SK-N-SH treated with all-trans-retinoic acid at 6 μM for 48 hours (cell line): ENCODE measurements at regions not wholly inside any gene's neighbourhood (a gene's known extent, or its start where the extent isn't known, plus 50 kb on each side); places are given as distances from the start of the nearest gene placed in this dataset.

ENCODE experiments used
- ATAC-seq: fragments of 200-7000 bp; cut with Tn5 transposase; 3 replicates; pipeline ENCODE4 v1.9.1; 2020; ENCODE audit warnings: mild to moderate bottlenecking, moderate library complexity
- ARNTL ChIP-seq: fragments of 450-650 bp; formaldehyde crosslinking; IDR thresholded peaks from 2 replicates; pipeline ENCODE4 v1.5.0; 2020; ENCODE audit warnings: low read depth, mild to moderate bottlenecking, moderate library complexity, borderline replicate concordance
- BACH2 ChIP-seq: fragments of 250-450 bp; sonication (Bioruptor Pico); IDR thresholded peaks from 2 replicates; pipeline ENCODE4 v1.9.0; 2021; ENCODE audit warnings: mild to moderate bottlenecking, borderline replicate concordance
- CREB5 ChIP-seq: fragments of 250-450 bp; sonication (Bioruptor Pico); IDR thresholded peaks from 2 replicates; pipeline ENCODE4 v1.5.1; 2020; ENCODE audit warnings: low read depth, mild to moderate bottlenecking, moderate library complexity
- CSRNP3 ChIP-seq: fragments of 250-450 bp; sonication (Bioruptor Pico); IDR thresholded peaks from 2 replicates; pipeline ENCODE4 v1.5.1; 2021; ENCODE audit warnings: mild to moderate bottlenecking, moderate library complexity
- GLIS3 ChIP-seq: fragments of 250-450 bp; sonication (Bioruptor Pico); IDR thresholded peaks from 2 replicates; pipeline ENCODE4 v1.5.0; 2020; ENCODE audit warnings: mild to moderate bottlenecking, moderate library complexity
- ISL1 ChIP-seq: fragments of 250-450 bp; sonication (Bioruptor Pico); IDR thresholded peaks from 2 replicates; pipeline ENCODE4 v2.1.2; 2022; ENCODE audit warnings: mild to moderate bottlenecking, moderate library complexity
- OSR1 ChIP-seq: fragments of 250-450 bp; sonication (Bioruptor Pico); IDR thresholded peaks from 2 replicates; pipeline ENCODE4 v1.8.0; 2022; ENCODE audit warnings: moderate library complexity, mild to moderate bottlenecking, inconsistent platforms
- PATZ1 ChIP-seq: fragments of 250-450 bp; sonication (Bioruptor Pico); IDR thresholded peaks from 2 replicates; pipeline ENCODE4 v1.8.0; 2020; ENCODE audit warnings: mild to moderate bottlenecking, moderate library complexity, borderline replicate concordance
- POU6F1 ChIP-seq: fragments of 250-450 bp; sonication (Bioruptor Pico); IDR thresholded peaks from 2 replicates; pipeline ENCODE4 v1.8.0; 2021; ENCODE audit warnings: low read depth, mild to moderate bottlenecking, moderate library complexity, borderline replicate concordance
- PPARA ChIP-seq: fragments of 250-450 bp; sonication (Bioruptor Pico); IDR thresholded peaks from 2 replicates; pipeline ENCODE4 v1.5.0; 2020; ENCODE audit warnings: mild to moderate bottlenecking, borderline replicate concordance
- TCF4 ChIP-seq: fragments of 250-450 bp; sonication (Bioruptor Pico); IDR thresholded peaks from 2 replicates; pipeline ENCODE4 v1.8.0; 2021; ENCODE audit warnings: mild to moderate bottlenecking, moderate library complexity, borderline replicate concordance
- TOX ChIP-seq: fragments of 250-450 bp; sonication (Bioruptor Pico); IDR thresholded peaks from 2 replicates; pipeline ENCODE4 v1.8.0; 2021; ENCODE audit warnings: mild to moderate bottlenecking, moderate library complexity, borderline replicate concordance
- TSHZ2 ChIP-seq: fragments of 250-450 bp; sonication (Bioruptor Pico); IDR thresholded peaks from 2 replicates; pipeline ENCODE4 v1.5.0; 2020; ENCODE audit warnings: mild to moderate bottlenecking, moderate library complexity
- ZC3H10 ChIP-seq: fragments of 250-450 bp; sonication (Bioruptor Pico); IDR thresholded peaks from 2 replicates; pipeline ENCODE4 v1.5.1; 2021; ENCODE audit warnings: mild to moderate bottlenecking, moderate library complexity
- ZFP3 ChIP-seq: fragments of 250-450 bp; sonication (Bioruptor Pico); IDR thresholded peaks from 2 replicates; pipeline ENCODE4 v1.5.0; 2020; ENCODE audit warnings: mild to moderate bottlenecking, moderate library complexity
- ZFP30 ChIP-seq: fragments of 450-650 bp; formaldehyde crosslinking; IDR thresholded peaks from 2 replicates; pipeline ENCODE4 v1.5.0; 2022; ENCODE audit warnings: mild to moderate bottlenecking, moderate library complexity
- ZNF565 ChIP-seq: fragments of 450-650 bp; formaldehyde crosslinking; conservative IDR thresholded peaks from 2 replicates; pipeline ENCODE4 v1.5.0; 2020; ENCODE audit warnings: low read depth, mild to moderate bottlenecking, moderate library complexity
- ZNF70 ChIP-seq: fragments of 450-650 bp; formaldehyde crosslinking; IDR thresholded peaks from 2 replicates; pipeline ENCODE4 v1.5.0; 2020; ENCODE audit warnings: mild to moderate bottlenecking, moderate library complexity
- ZNF8 ChIP-seq: fragments of 450-650 bp; formaldehyde crosslinking; IDR thresholded peaks from 2 replicates; pipeline ENCODE4 v1.5.0; 2020; ENCODE audit warnings: mild to moderate bottlenecking, moderate library complexity

GRCh38 chr17:68134731-68135130 is 99.2 kb downstream of the KPNA2 start:
- no peak for ATAC-seq

GRCh38 chr17:68135141-68135887 is 99.8 kb downstream of the KPNA2 start:
- TF ChIP-seq ZC3H10 (CRISPR knock-in tag): no peak
- no peak for TF ChIP-seq ZFP30
- TF ChIP-seq PATZ1 (CRISPR knock-in tag): no peak
- TF ChIP-seq ZFP3 (CRISPR knock-in tag): no peak
- TF ChIP-seq ZNF565 (CRISPR knock-in tag): no peak
- TF ChIP-seq OSR1 (CRISPR knock-in tag): no peak
- no peak for TF ChIP-seq PPARA
- TF ChIP-seq CREB5: no peak
- no peak for TF ChIP-seq ZNF70 (CRISPR knock-in tag)
- no peak for TF ChIP-seq GLIS3 (CRISPR knock-in tag)
- TF ChIP-seq ISL1 (CRISPR knock-in tag): no peak
- no peak for TF ChIP-seq ZNF8
- ATAC-seq: no peak

More at GRCh38 chr17:68134731-68135130, 99.2 kb downstream of the KPNA2 start:
- no peak for TF ChIP-seq BACH2 (CRISPR knock-in tag)
- TF ChIP-seq TSHZ2 (CRISPR knock-in tag): no peak
- TF ChIP-seq ZNF70 (CRISPR knock-in tag): no peak
- no peak for TF ChIP-seq ZNF565 (CRISPR knock-in tag)
- TF ChIP-seq ARNTL: no peak
- TF ChIP-seq TOX (CRISPR knock-in tag): no peak
- no peak for TF ChIP-seq CREB5
- TF ChIP-seq ISL1 (CRISPR knock-in tag): no peak
- TF ChIP-seq OSR1 (CRISPR knock-in tag): no peak

GRCh38 chr17:68141050-68141449 is 105.5 kb downstream of the KPNA2 start:
- TF ChIP-seq ISL1 (CRISPR knock-in tag): peak; percentile 56
- TF ChIP-seq ZFP30: no peak
- peak; percentile 54 for ATAC-seq

GRCh38 chr17:68142595-68142994 is 105.2 kb upstream of the AMZ2 start:
- no peak for ATAC-seq

More at GRCh38 chr17:68142595-68142994, 105.2 kb upstream of the AMZ2 start:
- TF ChIP-seq TOX (CRISPR knock-in tag): no peak
- TF ChIP-seq ZNF70 (CRISPR knock-in tag): no peak
- TF ChIP-seq CREB5: no peak
- no peak for TF ChIP-seq GLIS3 (CRISPR knock-in tag)
- no peak for TF ChIP-seq ZNF8
- no peak for TF ChIP-seq ARNTL
- TF ChIP-seq POU6F1: no peak
- no peak for TF ChIP-seq PPARA
- no peak for TF ChIP-seq TCF4 (CRISPR knock-in tag)
- TF ChIP-seq ZFP3 (CRISPR knock-in tag): no peak
- no peak for TF ChIP-seq ZFP30
- TF ChIP-seq TSHZ2 (CRISPR knock-in tag): no peak
- no peak for TF ChIP-seq CSRNP3 (CRISPR knock-in tag)
